ENCODE measurements at regions not wholly inside any gene's neighbourhood (a gene's known extent, or its start where the extent isn't known, plus 50 kb on each side); places are given as distances from the start of the nearest gene placed in this dataset.

- BruUV-seq (replicated peaks): no TSS peak
- WGBS (ENCODE audit: insufficient coverage, low coverage, missing lambda C conversion rate): 68% methylated on average over 31 of the region's 33 CpGs
- H3K9me1 ChIP-seq (ENCODE audit: control insufficient read depth, insufficient read depth, low read length): no peaks in the 10 kb centered on the region
- H4K20me1 ChIP-seq (replicated peaks; ENCODE audit: control insufficient read depth, insufficient read depth, low read length): no peaks in the 10 kb centered on the region
- no peak for DNase-seq (ENCODE audit: extremely low read depth in 1 of 4, low spot score in 3 of 4)
- H3K4me3 ChIP-seq: no peak overlapping the region
- POLR2A ChIA-PET: no interaction called here
- FAIRE-seq: no peak
- intact Hi-C loops (cut with micrococcal nuclease): no loop called here
- no peaks in the 10 kb centered on the region for H3K36me3 ChIP-seq (ENCODE audit: control insufficient read depth, insufficient read depth, low read length)
- H3K4me1 ChIP-seq (replicated peaks in 1 of 2; ENCODE audit: control insufficient read depth in 2 of 2, insufficient read depth in 2 of 2, low read length in 2 of 2): no peaks in the 10 kb centered on the region
- H3K4me2 ChIP-seq (ENCODE audit: insufficient read depth, low read length): no peak overlapping the region
- CTCF ChIA-PET (ENCODE audit: low intra/inter-chr PET ratio): no interaction called here
- H2AFZ ChIP-seq (ENCODE audit: low read depth, low read length): peak overlapping the region; percentile 4; the same call in 1 of the 2 replicates
- H3K79me2 ChIP-seq (ENCODE audit: control insufficient read depth, insufficient read depth, low read length): no peaks in the 10 kb centered on the region
- no peak overlapping the region for H3K9ac ChIP-seq (ENCODE audit: insufficient read depth in 1 of 2, low read depth in 2 of 2, low read length in 2 of 2)
- no peak for ATAC-seq
- in situ Hi-C loops (cut with MboI): no loop called here
- no peak overlapping the region for H3K27ac ChIP-seq (ENCODE audit: extremely low read depth, low read depth, low read length)
- H3K27me3 ChIP-seq (ENCODE audit: control insufficient read depth in 2 of 2, insufficient read depth in 2 of 2, low read length in 2 of 2): no peaks in the 10 kb centered on the region
- H3K9me3 ChIP-seq (replicated peaks; ENCODE audit: control insufficient read depth, insufficient read depth, low read depth, low read length): peaks cover 2% of the 10 kb centered on the region
- no peak for TF ChIP-seq PHB2 (IDR thresholded peaks at IDR 0.05; ENCODE audit: low read depth)
- TF ChIP-seq ZKSCAN1 (IDR thresholded peaks at IDR 0.05; ENCODE audit: low read depth, low read length): no peak
- no peak for TF ChIP-seq MBD1 (CRISPR knock-in tag; IDR thresholded peaks at IDR 0.05)
- TF ChIP-seq ZNF512 (tag; IDR thresholded peaks at IDR 0.05): no peak
- TF ChIP-seq ZNF280A (IDR thresholded peaks at IDR 0.05; ENCODE audit: low read depth, partially characterized antibody): no peak
- TF ChIP-seq RAD51 (IDR thresholded peaks at IDR 0.05; ENCODE audit: borderline replicate concordance, low read depth): no peak
- no peak for TF ChIP-seq LARP7 (IDR thresholded peaks at IDR 0.05)
- TF ChIP-seq GABPA (tag; conservative IDR thresholded peaks at IDR 0.05; ENCODE audit: low read depth): no peak
- no peak for TF ChIP-seq ZNF696 (CRISPR knock-in tag; conservative IDR thresholded peaks at IDR 0.05)
- TF ChIP-seq ATF2 (CRISPR knock-in tag; IDR thresholded peaks at IDR 0.05): no peak
- TF ChIP-seq NFE2 (IDR thresholded peaks at IDR 0.05; ENCODE audit: low read depth): no peak
- no peak for TF ChIP-seq FUS (optimal IDR thresholded peaks at IDR 0.05; ENCODE audit: low read depth, low read length)
- TF ChIP-seq ZNF644 (tag; IDR thresholded peaks at IDR 0.05; ENCODE audit: low read depth): no peak
- TF ChIP-seq ZNF41 (CRISPR knock-in tag; conservative IDR thresholded peaks at IDR 0.05): no peak
- TF ChIP-seq NFRKB (IDR thresholded peaks at IDR 0.05; ENCODE audit: low read depth): no peak
Measured at GRCh38 chr1:70706381-70707037, 295.4 kb downstream of the CTH start.

Data from K562 (cell line).